GM19395 (cell line): ENCODE measurements at regions not wholly inside any gene's neighbourhood (a gene's known extent, or its start where the extent isn't known, plus 50 kb on each side); places are given as distances from the start of the nearest gene placed in this dataset.
"Not testable (repeated sequence)": the region's sequence is repeated elsewhere in the genome, so short reads cannot be mapped to it uniquely, and the experiment has no call there.

Source experiments
- ATAC-seq: cut with Tn5 transposase; IDR thresholded peaks from one replicate; pipeline ENCODE4 v1.9.1; 2021; ENCODE audit warnings: mild to moderate bottlenecking, moderate library complexity; ENCODE audit not compliant: unreplicated experiment

DNA sequence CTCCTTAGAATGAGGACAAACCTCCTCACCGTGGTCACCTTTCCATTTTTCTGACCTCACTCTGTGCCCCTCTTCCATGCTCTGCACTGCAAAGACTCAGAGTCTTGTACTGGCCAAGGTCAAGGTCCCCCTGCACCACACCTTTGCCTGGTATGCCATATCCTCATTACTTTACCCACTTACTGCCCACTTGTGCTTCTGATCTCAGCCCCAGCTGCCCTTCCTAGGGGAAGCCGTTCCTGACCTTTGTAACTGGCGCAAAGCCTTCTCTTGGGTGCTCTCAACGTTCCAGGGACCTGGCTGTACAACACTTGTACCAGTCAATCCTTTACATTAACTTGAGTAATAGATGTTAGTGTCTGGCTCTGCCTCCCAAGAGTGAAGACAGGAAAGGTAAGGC is 256.0 kb downstream of the SV2B start:
- ATAC-seq, result no peak

GRCh38 chr15:91357011-91357410 is 257.0 kb downstream of the SV2B start:
- ATAC-seq, result no peak

DNA sequence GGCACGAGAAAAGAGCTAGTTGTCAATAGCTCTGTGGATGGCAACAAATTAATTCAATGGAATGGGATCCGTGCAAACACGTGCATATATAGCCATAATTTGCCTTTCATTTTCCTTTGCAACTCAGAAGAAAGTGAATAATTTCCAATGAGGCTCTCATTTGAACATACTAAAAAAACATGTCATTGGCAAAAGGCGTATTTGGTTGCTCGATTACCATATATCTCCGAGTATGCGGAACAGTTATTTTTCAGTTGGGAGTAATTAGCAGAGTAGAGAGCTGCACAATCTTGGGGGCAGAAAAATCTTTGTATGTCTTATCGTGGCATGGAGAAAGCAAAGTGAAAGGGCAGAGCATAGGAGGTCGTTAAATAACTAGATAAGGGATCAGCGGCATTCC is 257.4 kb downstream of the SV2B start:
- ATAC-seq, result no peak

- no peak for ATAC-seq
These were observed 258.3 kb downstream of the SV2B start for GRCh38 chr15:91358405-91358804.

GRCh38 chr15:91361696-91362095 is 261.6 kb downstream of the SV2B start:
- ATAC-seq, result not testable (repeated sequence)

DNA sequence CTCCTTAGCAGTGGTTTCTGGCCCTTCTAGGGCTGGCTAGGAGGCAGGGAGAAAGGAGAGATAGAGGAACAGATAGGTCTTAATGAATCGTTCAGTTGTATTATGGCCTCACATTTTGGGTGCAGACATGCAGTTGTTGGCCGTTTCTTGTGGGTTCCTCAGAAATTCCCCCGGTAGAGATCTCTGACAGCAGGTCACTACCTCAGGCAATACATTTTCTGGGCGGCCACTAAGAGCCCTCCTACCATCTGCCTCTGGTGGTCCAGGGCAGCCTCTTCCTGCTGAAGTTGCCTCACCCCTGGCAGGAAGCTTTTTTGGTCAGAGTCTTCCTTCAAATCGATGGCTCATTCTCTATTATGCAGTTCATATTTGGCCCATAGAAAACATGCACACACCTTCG is 266.1 kb downstream of the SV2B start:
- no peak for ATAC-seq

GRCh38 chr15:91368611-91369010 is 268.6 kb downstream of the SV2B start:
- no peak for ATAC-seq

DNA sequence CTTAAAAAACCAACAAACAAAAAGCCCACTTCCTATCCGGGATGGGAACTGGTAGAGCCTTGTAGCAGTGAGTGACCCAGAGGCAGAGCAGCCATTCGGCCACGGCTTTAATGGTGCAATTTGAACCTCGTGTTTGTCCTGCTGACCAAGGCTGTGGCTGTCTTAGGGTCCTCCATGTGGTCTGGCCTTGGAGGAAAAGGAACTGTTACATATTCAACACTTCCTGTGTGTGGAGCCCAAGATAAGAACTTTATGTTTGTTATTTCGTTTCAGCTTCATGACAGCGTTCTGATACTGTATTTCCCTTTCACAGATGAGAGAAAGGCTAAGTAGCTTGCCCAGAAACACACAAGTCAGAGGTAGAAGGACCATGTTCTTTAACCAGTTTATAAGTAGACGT is 269.8 kb downstream of the SV2B start:
- ATAC-seq, result no peak

DNA sequence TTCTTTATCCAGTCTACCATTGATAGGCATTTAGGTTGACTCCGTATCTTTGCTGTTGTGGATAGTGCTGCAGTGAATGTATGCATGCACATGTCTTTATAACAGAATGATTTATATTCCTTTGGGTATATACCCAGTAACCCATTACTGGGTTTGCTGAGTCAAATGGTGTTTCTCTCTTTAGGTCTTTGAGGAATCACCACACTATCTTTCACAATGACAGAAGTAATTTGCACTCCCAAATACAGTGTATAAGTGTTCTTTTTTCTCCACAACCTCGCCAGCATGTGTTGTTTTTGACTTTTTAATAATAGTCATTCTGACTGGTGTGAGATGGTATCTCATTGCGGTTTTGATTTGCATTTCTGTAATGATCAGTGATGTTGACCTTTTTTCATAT is 271.3 kb downstream of the SV2B start:
- not testable (repeated sequence) for ATAC-seq

- no peak for ATAC-seq
These were observed 274.3 kb downstream of the SV2B start for GRCh38 chr15:91374336-91374735.

DNA sequence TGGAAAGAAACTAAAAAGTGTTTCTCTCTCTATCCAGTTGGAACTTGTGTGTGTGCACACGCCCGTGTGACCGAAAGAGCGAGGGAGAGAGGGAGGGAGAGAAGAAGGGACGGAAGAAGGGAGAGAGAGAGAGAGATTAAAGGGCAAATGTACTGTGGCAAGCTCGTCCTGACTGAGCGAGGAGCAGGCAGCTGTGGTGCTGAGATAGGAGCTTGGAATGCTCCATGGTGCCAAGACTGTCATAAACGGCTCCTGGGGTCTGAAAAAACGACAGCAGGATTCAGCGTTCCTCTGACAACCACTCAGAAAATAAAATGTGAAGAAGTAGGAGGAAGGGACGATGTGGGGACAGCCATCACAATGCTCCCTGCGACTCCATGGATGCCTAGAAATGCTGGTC is 276.0 kb downstream of the SV2B start:
- ATAC-seq, result no peak

DNA sequence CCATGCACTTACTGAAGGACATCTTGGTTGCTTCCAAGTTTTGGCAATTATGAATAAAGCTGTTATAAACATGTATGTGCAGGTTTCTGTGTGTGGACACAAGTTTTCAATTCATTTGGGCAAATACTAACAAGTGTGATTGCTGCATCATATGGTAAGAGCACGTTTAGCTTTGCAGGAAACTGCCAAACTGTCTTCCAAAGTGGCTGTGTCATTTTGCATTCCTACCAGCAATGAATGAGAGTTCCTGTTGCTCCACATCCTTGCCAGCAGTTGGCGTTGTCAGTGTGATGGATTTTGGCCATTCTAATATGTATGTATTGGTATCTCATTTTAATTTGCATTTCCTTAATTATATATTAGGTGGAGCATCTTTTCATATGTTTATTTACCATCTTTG is 280.1 kb downstream of the SV2B start:
- ATAC-seq, result no peak

- no peak for ATAC-seq
These were observed 283.5 kb downstream of the SV2B start for GRCh38 chr15:91383532-91383931.

DNA sequence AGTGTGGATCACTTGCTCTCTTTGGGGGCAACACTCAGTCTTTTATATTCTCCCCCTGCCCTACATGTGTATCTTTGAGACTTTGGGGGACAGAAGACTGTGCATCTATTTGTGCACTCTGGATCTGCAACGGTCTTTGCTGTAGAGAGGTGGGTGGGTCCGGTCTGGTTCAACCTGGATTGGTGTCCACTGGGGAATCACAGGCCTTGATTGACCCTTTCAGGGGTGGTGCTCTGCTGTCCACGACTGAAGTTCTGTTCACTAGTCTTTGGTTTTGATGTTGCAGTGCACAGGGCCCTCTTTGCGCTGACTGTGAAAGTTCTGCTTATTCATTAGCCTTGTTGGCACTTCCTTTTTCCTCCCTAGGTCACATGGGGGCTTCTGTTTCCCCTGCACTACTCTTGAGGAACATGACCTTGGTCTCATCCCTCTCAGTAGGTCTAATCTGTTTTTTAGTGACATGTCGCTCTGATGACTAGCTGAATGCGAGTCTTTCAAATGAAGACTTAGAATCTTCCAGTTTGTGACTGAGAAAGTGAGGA is 284.2 kb downstream of the SV2B start:
- ATAC-seq, result no peak

DNA sequence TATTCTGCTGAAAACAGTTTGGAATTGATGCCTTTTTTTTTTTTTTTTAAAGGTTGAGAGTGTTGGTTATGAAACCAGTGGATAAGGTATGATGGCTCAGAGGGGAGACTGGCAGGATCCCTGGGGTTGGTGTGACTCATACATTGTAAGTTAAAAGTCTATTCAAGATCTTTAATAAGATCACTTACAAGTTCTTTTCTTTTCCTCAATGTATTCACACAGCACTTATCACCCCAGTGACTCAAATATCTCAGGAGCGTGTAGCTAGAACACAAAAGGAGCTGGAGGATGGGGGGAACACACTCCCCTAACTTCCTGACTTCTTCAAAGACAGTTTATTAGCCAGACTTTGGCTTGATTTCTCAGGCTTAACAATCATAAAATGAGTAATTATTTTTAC is 285.3 kb downstream of the SV2B start:
- no peak for ATAC-seq

DNA sequence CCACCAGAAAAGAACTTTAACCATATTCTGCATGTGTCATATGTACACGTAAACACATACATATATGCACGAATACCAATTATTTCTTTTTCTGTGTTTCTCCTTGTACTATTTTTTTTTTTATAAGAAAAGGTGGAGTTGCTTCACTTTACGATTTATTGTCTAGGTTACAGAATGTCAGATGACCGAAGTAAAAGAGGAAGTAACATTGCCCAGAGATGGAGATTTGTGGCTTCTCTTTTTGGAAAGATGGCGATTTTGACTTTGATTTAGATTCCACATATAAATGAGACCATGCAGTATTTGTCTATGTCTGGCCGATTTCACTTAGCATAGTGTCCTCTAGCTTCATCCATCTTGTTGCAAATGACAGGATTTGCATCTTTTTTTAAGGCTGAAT is 293.1 kb downstream of the SV2B start:
- no peak for ATAC-seq

DNA sequence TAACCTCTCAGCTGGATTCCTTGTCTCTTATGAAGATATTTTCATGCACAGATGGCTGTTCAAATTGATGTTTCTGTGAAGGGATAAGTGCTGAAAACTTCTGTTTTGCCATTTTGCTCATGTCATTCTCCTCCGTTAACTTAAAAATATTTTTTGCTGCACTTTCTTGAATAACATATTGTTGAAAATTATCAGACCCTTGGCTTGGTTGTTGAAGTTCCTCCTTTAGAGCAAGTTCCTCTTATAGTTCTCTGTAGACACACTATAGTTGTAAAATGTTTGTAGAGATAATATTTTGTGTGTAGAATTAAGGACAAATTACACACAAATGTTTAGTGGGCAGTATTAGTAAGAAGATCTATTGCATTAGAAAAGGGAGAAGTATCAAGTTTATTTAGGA is 300.4 kb downstream of the SV2B start:
- ATAC-seq, result no peak

GRCh38 chr15:91407269-91407889 is 307.3 kb downstream of the SV2B start:
- peak; percentile 69 for ATAC-seq

- ATAC-seq, result no peak
These were observed 308.5 kb downstream of the SV2B start for GRCh38 chr15:91408476-91409076.

- ATAC-seq, result no peak
These were observed 309.3 kb downstream of the SV2B start for GRCh38 chr15:91409387-91409786.

DNA sequence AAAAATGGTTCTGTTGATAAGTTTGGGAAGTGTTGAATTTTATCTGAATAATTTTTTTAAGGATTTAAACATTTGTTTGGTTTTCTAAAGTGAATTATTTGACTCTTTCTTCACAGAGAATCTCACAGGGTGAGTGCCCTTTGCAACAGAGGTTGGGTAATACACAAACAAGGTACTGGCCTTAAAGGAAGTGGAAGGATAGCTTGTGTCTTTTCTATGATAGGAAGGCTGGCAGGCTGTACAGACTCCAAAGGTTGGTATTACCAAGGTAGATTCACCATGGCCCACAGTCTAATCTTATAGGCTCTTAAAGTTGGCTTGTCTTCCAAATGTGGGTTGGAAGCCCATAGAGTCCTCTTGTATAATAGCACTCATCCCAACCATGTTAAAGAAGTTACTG is 311.5 kb downstream of the SV2B start:
- ATAC-seq, result no peak

DNA sequence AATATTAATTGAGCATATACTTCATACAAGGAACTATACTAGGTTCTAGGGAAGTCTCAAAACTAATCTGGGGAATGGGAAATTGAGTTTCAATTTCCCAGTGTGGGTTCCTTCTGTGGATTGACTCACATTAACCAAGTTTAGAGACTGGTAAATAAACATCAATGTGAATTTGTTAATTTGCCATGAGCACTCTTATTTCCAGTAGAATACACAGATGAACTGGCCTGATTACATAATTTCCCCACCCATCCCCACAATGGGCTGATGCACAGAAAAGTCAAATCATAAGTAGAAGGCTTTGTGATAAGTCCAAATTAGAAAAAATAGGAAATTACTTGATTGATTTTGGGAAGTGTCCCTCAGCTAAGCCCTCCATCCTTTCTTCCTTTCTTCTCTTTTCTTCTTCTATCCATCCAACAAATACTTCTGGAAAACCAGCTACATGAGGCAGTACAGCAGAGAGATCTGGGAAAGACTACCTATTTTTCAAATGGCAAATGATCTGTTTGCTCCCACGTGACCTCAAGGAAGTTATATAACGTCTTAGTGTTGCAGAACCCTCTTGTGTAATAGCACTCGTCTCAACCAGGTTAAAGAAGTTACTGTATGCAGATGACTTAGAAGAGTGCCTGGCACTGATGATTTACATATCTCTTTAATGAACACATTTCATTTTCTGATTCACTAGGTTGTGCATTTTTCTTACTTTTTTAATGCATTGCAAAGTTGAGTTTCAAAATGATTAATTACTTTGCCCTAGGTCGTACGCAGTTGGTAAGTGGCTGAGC is 312.3 kb downstream of the SV2B start:
- ATAC-seq, result no peak
